Panc1 (cell line): ENCODE measurements at regions not wholly inside any gene's neighbourhood (a gene's known extent, or its start where the extent isn't known, plus 50 kb on each side); places are given as distances from the start of the nearest gene placed in this dataset.

Source experiments
- POLR2AphosphoS5 ChIP-seq: IDR thresholded peaks from 2 replicates; pipeline ENCODE4 v1.6.1; 2012; ENCODE audit warnings: mild to moderate bottlenecking, low read depth, low read length, moderate library complexity
- SIN3A ChIP-seq: IDR thresholded peaks from 2 replicates; pipeline ENCODE4 v1.6.1; 2012; ENCODE audit warnings: low read depth, mild to moderate bottlenecking, low read length, moderate library complexity, borderline replicate concordance; ENCODE audit not compliant: insufficient read depth
- TF ChIP-seq, protein P1 (sequence below): fragments of 450-650 bp; IDR thresholded peaks from 2 replicates; pipeline ENCODE4 v1.5.1; 2017; ENCODE audit warnings: mild to moderate bottlenecking
- TF ChIP-seq, protein P2 (sequence below), 2 experiments: IDR thresholded peaks; 2 replicates each; pipeline ENCODE4 v1.6.1; 2011 to 2012; ENCODE audit warnings: low read depth in 2 of 2, control low read depth in 1 of 2, low read length in 1 of 2, mild to moderate bottlenecking in 1 of 2, moderate library complexity in 1 of 2; ENCODE audit not compliant: insufficient read depth in 1 of 2

DNA sequence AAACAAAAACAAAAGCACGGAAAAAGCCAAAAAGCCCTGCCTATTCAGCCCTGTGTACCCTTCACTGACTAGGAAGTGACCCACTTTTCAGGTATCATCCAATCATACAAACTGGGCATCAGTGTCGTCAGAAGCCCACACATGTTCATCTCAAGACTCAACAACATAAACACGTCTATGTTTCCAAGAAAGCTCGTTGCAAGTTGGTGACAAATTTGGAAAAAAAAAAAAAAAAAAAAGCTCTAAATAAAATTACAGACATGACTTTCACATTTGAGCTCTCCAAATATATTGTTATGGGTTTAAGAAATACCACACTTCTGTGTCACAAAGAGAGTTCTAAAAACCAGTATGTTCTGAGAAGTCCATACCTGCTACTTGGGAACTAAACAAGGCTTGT is 204.7 kb upstream of the KLF14 start:
- TF ChIP-seq, protein P1, sequence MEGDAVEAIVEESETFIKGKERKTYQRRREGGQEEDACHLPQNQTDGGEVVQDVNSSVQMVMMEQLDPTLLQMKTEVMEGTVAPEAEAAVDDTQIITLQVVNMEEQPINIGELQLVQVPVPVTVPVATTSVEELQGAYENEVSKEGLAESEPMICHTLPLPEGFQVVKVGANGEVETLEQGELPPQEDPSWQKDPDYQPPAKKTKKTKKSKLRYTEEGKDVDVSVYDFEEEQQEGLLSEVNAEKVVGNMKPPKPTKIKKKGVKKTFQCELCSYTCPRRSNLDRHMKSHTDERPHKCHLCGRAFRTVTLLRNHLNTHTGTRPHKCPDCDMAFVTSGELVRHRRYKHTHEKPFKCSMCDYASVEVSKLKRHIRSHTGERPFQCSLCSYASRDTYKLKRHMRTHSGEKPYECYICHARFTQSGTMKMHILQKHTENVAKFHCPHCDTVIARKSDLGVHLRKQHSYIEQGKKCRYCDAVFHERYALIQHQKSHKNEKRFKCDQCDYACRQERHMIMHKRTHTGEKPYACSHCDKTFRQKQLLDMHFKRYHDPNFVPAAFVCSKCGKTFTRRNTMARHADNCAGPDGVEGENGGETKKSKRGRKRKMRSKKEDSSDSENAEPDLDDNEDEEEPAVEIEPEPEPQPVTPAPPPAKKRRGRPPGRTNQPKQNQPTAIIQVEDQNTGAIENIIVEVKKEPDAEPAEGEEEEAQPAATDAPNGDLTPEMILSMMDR, result no peak
- TF ChIP-seq, protein P2, sequence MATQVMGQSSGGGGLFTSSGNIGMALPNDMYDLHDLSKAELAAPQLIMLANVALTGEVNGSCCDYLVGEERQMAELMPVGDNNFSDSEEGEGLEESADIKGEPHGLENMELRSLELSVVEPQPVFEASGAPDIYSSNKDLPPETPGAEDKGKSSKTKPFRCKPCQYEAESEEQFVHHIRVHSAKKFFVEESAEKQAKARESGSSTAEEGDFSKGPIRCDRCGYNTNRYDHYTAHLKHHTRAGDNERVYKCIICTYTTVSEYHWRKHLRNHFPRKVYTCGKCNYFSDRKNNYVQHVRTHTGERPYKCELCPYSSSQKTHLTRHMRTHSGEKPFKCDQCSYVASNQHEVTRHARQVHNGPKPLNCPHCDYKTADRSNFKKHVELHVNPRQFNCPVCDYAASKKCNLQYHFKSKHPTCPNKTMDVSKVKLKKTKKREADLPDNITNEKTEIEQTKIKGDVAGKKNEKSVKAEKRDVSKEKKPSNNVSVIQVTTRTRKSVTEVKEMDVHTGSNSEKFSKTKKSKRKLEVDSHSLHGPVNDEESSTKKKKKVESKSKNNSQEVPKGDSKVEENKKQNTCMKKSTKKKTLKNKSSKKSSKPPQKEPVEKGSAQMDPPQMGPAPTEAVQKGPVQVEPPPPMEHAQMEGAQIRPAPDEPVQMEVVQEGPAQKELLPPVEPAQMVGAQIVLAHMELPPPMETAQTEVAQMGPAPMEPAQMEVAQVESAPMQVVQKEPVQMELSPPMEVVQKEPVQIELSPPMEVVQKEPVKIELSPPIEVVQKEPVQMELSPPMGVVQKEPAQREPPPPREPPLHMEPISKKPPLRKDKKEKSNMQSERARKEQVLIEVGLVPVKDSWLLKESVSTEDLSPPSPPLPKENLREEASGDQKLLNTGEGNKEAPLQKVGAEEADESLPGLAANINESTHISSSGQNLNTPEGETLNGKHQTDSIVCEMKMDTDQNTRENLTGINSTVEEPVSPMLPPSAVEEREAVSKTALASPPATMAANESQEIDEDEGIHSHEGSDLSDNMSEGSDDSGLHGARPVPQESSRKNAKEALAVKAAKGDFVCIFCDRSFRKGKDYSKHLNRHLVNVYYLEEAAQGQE (IDR thresholded peaks at IDR 0.05; ENCODE audit: insufficient read depth in 1 of 2, low read depth in 2 of 2, low read length in 1 of 2), result no peak
- TF ChIP-seq POLR2AphosphoS5, result no peak
- TF ChIP-seq SIN3A, result no peak
